Uterus (tissue), 2 donors: ENCODE measurements at regions not wholly inside any gene's neighbourhood (a gene's known extent, or its start where the extent isn't known, plus 50 kb on each side); places are given as distances from the start of the nearest gene placed in this dataset.

Source experiments
- CTCF ChIP-seq, 4 experiments: fragments of 200-600 bp in 2 of 4; fragments of 450-650 bp in 2 of 4; sonication (generic) in 2 of 4; IDR thresholded peaks; one replicate each; pipeline ENCODE4 v1.5.1; 2016 to 2019; ENCODE audit warnings: antibody characterized with exemption in 4 of 4, mild to moderate bottlenecking in 2 of 4, moderate library complexity in 1 of 4
- POLR2A ChIP-seq, 2 donors: fragments of 450-650 bp; IDR thresholded peaks; one replicate each; pipeline ENCODE4 v1.6.1; 2016; ENCODE audit warnings: antibody characterized with exemption in 2 of 2, mild to moderate bottlenecking in 1 of 2, moderate library complexity in 1 of 2

- TF ChIP-seq CTCF (IDR thresholded peaks at IDR 0.05), result no peak
- TF ChIP-seq POLR2A (IDR thresholded peaks at IDR 0.05), result no peak
These were observed 191.4 kb upstream of the SVIL start for GRCh38 chr10:29826221-29826620.
